Mesendoderm (in vitro differentiated cells): ENCODE measurements at regions not wholly inside any gene's neighbourhood (a gene's known extent, or its start where the extent isn't known, plus 50 kb on each side); places are given as distances from the start of the nearest gene placed in this dataset.

Experiments
- DNase-seq: peaks from one replicate; pipeline ENCODE4 v3.0.0; 2013
- H2AK5ac ChIP-seq: 2 replicates; pipeline ENCODE4 v1.6.1; 2013; ENCODE audit warnings: low read length, inconsistent platforms
- H2BK120ac ChIP-seq: 2 replicates; pipeline ENCODE4 v1.6.1; 2013; ENCODE audit warnings: low read depth, mild to moderate bottlenecking, low read length, moderate library complexity, mixed read lengths
- H2BK15ac ChIP-seq: replicated peaks from 2 replicates; pipeline ENCODE4 v1.6.1; 2013; ENCODE audit warnings: low read depth, mild to moderate bottlenecking, moderate library complexity
- H2BK5ac ChIP-seq: 2 replicates; pipeline ENCODE4 v1.6.1; 2013; ENCODE audit warnings: low read length, inconsistent platforms
- H3K18ac ChIP-seq: 2 replicates; pipeline ENCODE4 v1.6.1; 2013; ENCODE audit warnings: mild to moderate bottlenecking, low read length, mixed read lengths
- H3K23ac ChIP-seq: one replicate; pipeline ENCODE4 v1.6.1; 2013; ENCODE audit warnings: low read length
- H3K27ac ChIP-seq: 2 replicates; pipeline ENCODE4 v1.5.1; 2013; ENCODE audit warnings: low read depth, mild to moderate bottlenecking, inconsistent platforms, low read length, moderate library complexity
- H3K27me3 ChIP-seq: 2 replicates; pipeline ENCODE4 v1.6.1; 2013; ENCODE audit warnings: low read length, control low read depth, mild to moderate bottlenecking, inconsistent platforms; ENCODE audit not compliant: insufficient read depth, poor library complexity
- H3K36me3 ChIP-seq: 2 replicates; pipeline ENCODE4 v1.6.1; 2013; ENCODE audit warnings: low read length, inconsistent platforms; ENCODE audit not compliant: control insufficient read depth, insufficient read depth
- H3K4ac ChIP-seq: one replicate; pipeline ENCODE4 v1.6.1; 2013; ENCODE audit warnings: low read depth, mild to moderate bottlenecking, low read length, moderate library complexity
- H3K4me1 ChIP-seq: 2 replicates; pipeline ENCODE4 v1.6.1; 2013; ENCODE audit warnings: low read depth, low read length, inconsistent platforms; ENCODE audit not compliant: control insufficient read depth
- H3K4me2 ChIP-seq: 2 replicates; pipeline ENCODE4 v1.6.1; 2013; ENCODE audit warnings: low read length
- H3K4me3 ChIP-seq: 2 replicates; pipeline ENCODE4 v1.5.1; 2013; ENCODE audit warnings: mild to moderate bottlenecking, low read length
- H3K56ac ChIP-seq: one replicate; pipeline ENCODE4 v1.6.1; 2013; ENCODE audit warnings: low read length
- H3K79me1 ChIP-seq: 2 replicates; pipeline ENCODE4 v1.6.1; 2013; ENCODE audit warnings: low read length, inconsistent platforms
- H3K79me2 ChIP-seq: 2 replicates; pipeline ENCODE4 v1.6.1; 2013; ENCODE audit warnings: mild to moderate bottlenecking, low read length; ENCODE audit not compliant: control insufficient read depth, insufficient read depth
- H3K9ac ChIP-seq: 2 replicates; pipeline ENCODE4 v1.6.1; 2013; ENCODE audit warnings: low read length, inconsistent platforms
- H4K5ac ChIP-seq: one replicate; pipeline ENCODE4 v1.6.1; 2013; ENCODE audit warnings: low read length
- H4K8ac ChIP-seq: one replicate; pipeline ENCODE4 v1.6.1; 2013; ENCODE audit warnings: low read depth, mild to moderate bottlenecking, control low read depth, low read length, moderate library complexity
- WGBS: extraction: QIAGEN DNeasy Blood & Tissue Kit; methylation state at CpG from one replicate; pipeline ENCODE4 v1.1.7; 2013; ENCODE audit warnings: low lambda C conversion rate, missing lambda C conversion rate; ENCODE audit not compliant: insufficient coverage; ENCODE audit errors: extremely low coverage; 5-methylcytosine and 5-hydroxymethylcytosine counted together

- no CpG with 5 or more reads among the region's 5 CpGs for WGBS
- Histone ChIP-seq H3K79me1 (no peaks in the 10 kb centered on the region), H3K4me2 (no peak overlapping the region), H3K36me3 (no peaks in the 10 kb centered on the region), H3K27ac (no peak overlapping the region), H2BK120ac (no peak overlapping the region), H4K5ac (no peak overlapping the region), H3K18ac (no peak overlapping the region), H3K9ac (no peak overlapping the region), H2AK5ac (no peak overlapping the region), H4K8ac (no peak overlapping the region), H3K27me3 (no peaks in the 10 kb centered on the region), H3K4me1 (no peaks in the 10 kb centered on the region), H2BK5ac (no peak overlapping the region), H3K4ac (no peak overlapping the region), H3K79me2 (no peaks in the 10 kb centered on the region), H3K23ac (no peak overlapping the region), H2BK15ac (no peak overlapping the region), H3K56ac (no peak overlapping the region), H3K4me3 (no peak overlapping the region)
- DNase-seq, result no peak
Observed at GRCh38 chr11:11215058-11215815, 137.8 kb downstream of the CSNK2A3 start.

GRCh38 chr11:11213117-11213516 lies 139.9 kb downstream of the CSNK2A3 start:
- H3K27me3 ChIP-seq, result no peaks in the 10 kb centered on the region

GRCh38 chr11:11211888-11212287 lies 141.2 kb downstream of the CSNK2A3 start:
- Histone ChIP-seq H3K36me3 (no peaks in the 10 kb centered on the region), H3K18ac (no peak overlapping the region), H3K9ac (no peak overlapping the region), H2BK15ac (no peak overlapping the region), H3K27me3 (no peaks in the 10 kb centered on the region), H3K79me2 (no peaks in the 10 kb centered on the region), H2BK120ac (no peak overlapping the region), H4K5ac (no peak overlapping the region), H2AK5ac (no peak overlapping the region), H3K4me2 (no peak overlapping the region), H3K23ac (no peak overlapping the region), H3K27ac (no peak overlapping the region), H2BK5ac (no peak overlapping the region), H3K4ac (no peak overlapping the region), H4K8ac (no peak overlapping the region), H3K56ac (no peak overlapping the region), H3K4me1 (no peaks in the 10 kb centered on the region), H3K79me1 (no peaks in the 10 kb centered on the region), H3K4me3 (no peak overlapping the region)
- no peak for DNase-seq

More at GRCh38 chr11:11213117-11213516, 139.9 kb downstream of the CSNK2A3 start:
- H3K79me1 ChIP-seq, result no peaks in the 10 kb centered on the region
- H3K4me3 ChIP-seq, result no peak overlapping the region
- no peak overlapping the region for H3K18ac ChIP-seq
- H3K4ac ChIP-seq, result no peak overlapping the region
- H3K4me2 ChIP-seq, result no peak overlapping the region
- no peak overlapping the region for H3K9ac ChIP-seq
- H3K56ac ChIP-seq, result no peak overlapping the region
- no peak overlapping the region for H4K5ac ChIP-seq
- no peak overlapping the region for H2BK15ac ChIP-seq
- no peak overlapping the region for H2BK120ac ChIP-seq
- WGBS, result no CpG with 5 or more reads among the region's 4 CpGs
- no peak overlapping the region for H4K8ac ChIP-seq
- no peak overlapping the region for H3K27ac ChIP-seq
- no peak overlapping the region for H3K23ac ChIP-seq
- no peaks in the 10 kb centered on the region for H3K4me1 ChIP-seq
- H2BK5ac ChIP-seq, result no peak overlapping the region
- no peaks in the 10 kb centered on the region for H3K79me2 ChIP-seq
- no peak for DNase-seq
- H2AK5ac ChIP-seq, result no peak overlapping the region
- H3K36me3 ChIP-seq, result no peaks in the 10 kb centered on the region

- Histone ChIP-seq H2BK15ac (no peak overlapping the region), H3K4me2 (no peak overlapping the region), H3K27ac (no peak overlapping the region), H3K36me3 (no peaks in the 10 kb centered on the region), H2BK5ac (no peak overlapping the region), H3K4me1 (no peaks in the 10 kb centered on the region), H3K4ac (no peak overlapping the region), H4K5ac (no peak overlapping the region), H3K18ac (no peak overlapping the region), H3K23ac (no peak overlapping the region), H2AK5ac (no peak overlapping the region), H3K4me3 (no peak overlapping the region), H3K9ac (no peak overlapping the region), H3K79me1 (no peaks in the 10 kb centered on the region), H3K27me3 (no peaks in the 10 kb centered on the region), H3K79me2 (no peaks in the 10 kb centered on the region), H3K56ac (no peak overlapping the region), H4K8ac (no peak overlapping the region), H2BK120ac (no peak overlapping the region)
- DNase-seq, result no peak
- no CpG with 5 or more reads among the region's 7 CpGs for WGBS
Observed at GRCh38 chr11:11211186-11211585, 141.9 kb downstream of the CSNK2A3 start.

GRCh38 chr11:11210446-11210845 lies 142.6 kb downstream of the CSNK2A3 start:
- WGBS, result no CpG with 5 or more reads among the region's 3 CpGs
- H3K27me3 ChIP-seq, result no peaks in the 10 kb centered on the region
- no peak overlapping the region for H3K9ac ChIP-seq

GRCh38 chr11:11209967-11210366 lies 143.1 kb downstream of the CSNK2A3 start:
- H4K8ac ChIP-seq, result no peak overlapping the region
- no peak overlapping the region for H3K4ac ChIP-seq
- H3K4me1 ChIP-seq, result no peaks in the 10 kb centered on the region
- H2BK15ac ChIP-seq, result no peak overlapping the region
- no peak overlapping the region for H3K4me3 ChIP-seq
- no peaks in the 10 kb centered on the region for H3K36me3 ChIP-seq
- H3K9ac ChIP-seq, result no peak overlapping the region
- H3K27ac ChIP-seq, result no peak overlapping the region
- no peak overlapping the region for H4K5ac ChIP-seq
- H3K18ac ChIP-seq, result no peak overlapping the region
- H2BK120ac ChIP-seq, result no peak overlapping the region
- H3K23ac ChIP-seq, result no peak overlapping the region
- DNase-seq, result no peak
- H3K27me3 ChIP-seq, result no peaks in the 10 kb centered on the region
- WGBS, result no CpG with 5 or more reads among the region's 2 CpGs
- no peak overlapping the region for H2AK5ac ChIP-seq
- H3K79me2 ChIP-seq, result no peaks in the 10 kb centered on the region
- H3K4me2 ChIP-seq, result no peak overlapping the region
- H2BK5ac ChIP-seq, result no peak overlapping the region
- no peak overlapping the region for H3K56ac ChIP-seq
- H3K79me1 ChIP-seq, result no peaks in the 10 kb centered on the region

More at GRCh38 chr11:11210446-11210845, 142.6 kb downstream of the CSNK2A3 start:
- Histone ChIP-seq H3K79me1 (no peaks in the 10 kb centered on the region), H3K23ac (no peak overlapping the region), H4K8ac (no peak overlapping the region), H2BK5ac (no peak overlapping the region), H3K56ac (no peak overlapping the region), H2AK5ac (no peak overlapping the region), H3K27ac (no peak overlapping the region), H2BK15ac (no peak overlapping the region), H4K5ac (no peak overlapping the region), H3K4me2 (no peak overlapping the region), H3K4me3 (no peak overlapping the region), H3K36me3 (no peaks in the 10 kb centered on the region), H3K4me1 (no peaks in the 10 kb centered on the region), H3K18ac (no peak overlapping the region), H3K4ac (no peak overlapping the region), H3K79me2 (no peaks in the 10 kb centered on the region), H2BK120ac (no peak overlapping the region)
- no peak for DNase-seq
